ENCODE measurements at regions not wholly inside any gene's neighbourhood (a gene's known extent, or its start where the extent isn't known, plus 50 kb on each side); places are given as distances from the start of the nearest gene placed in this dataset.

DNA sequence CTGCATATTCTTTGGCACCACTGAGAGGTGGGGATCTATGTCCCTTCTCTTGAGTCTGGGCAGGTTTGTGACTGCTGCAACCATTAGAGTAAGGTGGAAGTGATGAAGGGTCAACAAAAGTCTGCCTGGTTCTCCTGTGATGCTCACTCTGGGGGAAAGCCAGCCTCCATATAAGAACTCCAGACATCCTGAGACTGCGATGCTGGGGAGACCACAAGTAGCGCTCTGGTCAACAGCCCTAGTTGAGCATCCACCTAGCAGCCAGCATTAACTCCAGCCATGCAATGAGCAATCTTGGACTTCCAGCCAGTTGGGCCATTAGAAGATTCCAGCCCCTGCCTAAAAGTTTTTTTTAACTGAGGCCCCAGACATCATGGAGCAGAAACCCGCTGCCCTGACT is 62.8 kb downstream of the SCN11A start:
- TF ChIP-seq, protein P1, sequence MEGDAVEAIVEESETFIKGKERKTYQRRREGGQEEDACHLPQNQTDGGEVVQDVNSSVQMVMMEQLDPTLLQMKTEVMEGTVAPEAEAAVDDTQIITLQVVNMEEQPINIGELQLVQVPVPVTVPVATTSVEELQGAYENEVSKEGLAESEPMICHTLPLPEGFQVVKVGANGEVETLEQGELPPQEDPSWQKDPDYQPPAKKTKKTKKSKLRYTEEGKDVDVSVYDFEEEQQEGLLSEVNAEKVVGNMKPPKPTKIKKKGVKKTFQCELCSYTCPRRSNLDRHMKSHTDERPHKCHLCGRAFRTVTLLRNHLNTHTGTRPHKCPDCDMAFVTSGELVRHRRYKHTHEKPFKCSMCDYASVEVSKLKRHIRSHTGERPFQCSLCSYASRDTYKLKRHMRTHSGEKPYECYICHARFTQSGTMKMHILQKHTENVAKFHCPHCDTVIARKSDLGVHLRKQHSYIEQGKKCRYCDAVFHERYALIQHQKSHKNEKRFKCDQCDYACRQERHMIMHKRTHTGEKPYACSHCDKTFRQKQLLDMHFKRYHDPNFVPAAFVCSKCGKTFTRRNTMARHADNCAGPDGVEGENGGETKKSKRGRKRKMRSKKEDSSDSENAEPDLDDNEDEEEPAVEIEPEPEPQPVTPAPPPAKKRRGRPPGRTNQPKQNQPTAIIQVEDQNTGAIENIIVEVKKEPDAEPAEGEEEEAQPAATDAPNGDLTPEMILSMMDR (conservative IDR thresholded peaks at IDR 0.05; ENCODE audit: low read depth, low read length) = no peak
- no peak for TF ChIP-seq EZH2 (IDR thresholded peaks at IDR 0.05; ENCODE audit: low read length, unreplicated experiment)
- no peak for TF ChIP-seq EZH2phosphoT487 (IDR thresholded peaks at IDR 0.05; ENCODE audit: borderline replicate concordance, low read length)

Data from PC-3 (cell line).